CD4-positive, alpha-beta T cell (primary cell): ENCODE measurements at regions not wholly inside any gene's neighbourhood (a gene's known extent, or its start where the extent isn't known, plus 50 kb on each side); places are given as distances from the start of the nearest gene placed in this dataset.

Experiments
- ATAC-seq: fragments of 200-7000 bp; cut with Tn5 transposase; one replicate; pipeline ENCODE4 v1.10.0; 2022; ENCODE audit warnings: mild to moderate bottlenecking; ENCODE audit not compliant: poor library complexity
- CTCF ChIA-PET: fragments of 350-600 bp; sonication (Branson Sonifier 250); formaldehyde crosslinking; loops from one replicate; lab custom pipeline; 2021; ENCODE audit warnings: antibody characterized with exemption, inconsistent platforms; lab: Charles Lee
- POLR2A ChIA-PET: fragments of 350-600 bp; sonication (Branson Sonifier 250); formaldehyde crosslinking; loops from one replicate; lab custom pipeline; 2021; ENCODE audit warnings: antibody characterized with exemption, inconsistent platforms; lab: Charles Lee
- DNase-seq, 14 experiments: peaks; one replicate each; pipeline ENCODE4 v3.0.0-alpha.2; 2013 to 2020; ENCODE audit warnings: mixed read lengths in 2 of 14
- H3K27ac ChIP-seq, 2 donors: one replicate each; pipeline versions ENCODE4 v1.5.1 to v1.7.0; 2013; ENCODE audit warnings: low read length in 2 of 2, low read depth in 1 of 2, mild to moderate bottlenecking in 1 of 2
- H3K27me3 ChIP-seq, 2 experiments: 1 replicate in 1 of 2; 2 replicates in 1 of 2; pipeline versions ENCODE4 v1.6.1 to v1.7.0; 2013; ENCODE audit warnings: low read length in 2 of 2, control low read depth in 1 of 2, mild to moderate bottlenecking in 1 of 2, moderate library complexity in 1 of 2; ENCODE audit not compliant: insufficient read depth in 2 of 2, control insufficient read depth in 1 of 2
- H3K36me3 ChIP-seq: one replicate; pipeline ENCODE4 v1.6.1; 2013; ENCODE audit warnings: low read length, control low read depth; ENCODE audit not compliant: insufficient read depth
- H3K4me1 ChIP-seq: one replicate; pipeline ENCODE4 v1.6.1; 2013; ENCODE audit warnings: low read length, control low read depth; ENCODE audit not compliant: insufficient read depth
- H3K4me3 ChIP-seq: one replicate; pipeline ENCODE4 v1.5.1; 2013; ENCODE audit warnings: mild to moderate bottlenecking, low read length, moderate library complexity
- H3K9me3 ChIP-seq, 2 experiments: 1 replicate in 1 of 2; 2 replicates in 1 of 2; pipeline versions ENCODE4 v1.6.1 to v1.7.0; 2013; ENCODE audit warnings: low read length in 2 of 2, mild to moderate bottlenecking in 2 of 2, control low read depth in 1 of 2, moderate library complexity in 1 of 2; ENCODE audit not compliant: control insufficient read depth in 1 of 2, insufficient read depth in 1 of 2
- H3K27ac Mint-ChIP-seq: one replicate; pipeline ENCODE4 v1.8.0; 2020; ENCODE audit warnings: mixed read lengths
- H3K27me3 Mint-ChIP-seq: one replicate; pipeline ENCODE4 v1.8.0; 2021; ENCODE audit warnings: mixed read lengths
- H3K36me3 Mint-ChIP-seq: one replicate; pipeline ENCODE4 v1.8.0; 2021; ENCODE audit warnings: low read depth, mixed read lengths
- H3K4me1 Mint-ChIP-seq: one replicate; pipeline ENCODE4 v1.8.0; 2021; ENCODE audit warnings: low read depth, mixed read lengths
- H3K4me3 Mint-ChIP-seq: one replicate; pipeline ENCODE4 v1.8.0; 2020; ENCODE audit warnings: mild to moderate bottlenecking, mixed read lengths
- H3K9me3 Mint-ChIP-seq: one replicate; pipeline ENCODE4 v1.8.0; 2020; ENCODE audit warnings: mixed read lengths
- intact Hi-C, 2 experiments: fragments of 100-400 bp; cut with DNase I in 1 of 2; cut with micrococcal nuclease in 1 of 2; formaldehyde crosslinking; loops; one replicate each; pipeline versions ENCODE4 v1.15.1 to v1.9.0; 2023 to 2025; cut with DNase I, micrococcal nuclease
- TF ChIP-seq, protein P1 (sequence below): fragments of 200-600 bp; IDR thresholded peaks from one replicate; pipeline ENCODE4 v1.8.0; 2022; ENCODE audit warnings: antibody characterized with exemption, mild to moderate bottlenecking

DNA sequence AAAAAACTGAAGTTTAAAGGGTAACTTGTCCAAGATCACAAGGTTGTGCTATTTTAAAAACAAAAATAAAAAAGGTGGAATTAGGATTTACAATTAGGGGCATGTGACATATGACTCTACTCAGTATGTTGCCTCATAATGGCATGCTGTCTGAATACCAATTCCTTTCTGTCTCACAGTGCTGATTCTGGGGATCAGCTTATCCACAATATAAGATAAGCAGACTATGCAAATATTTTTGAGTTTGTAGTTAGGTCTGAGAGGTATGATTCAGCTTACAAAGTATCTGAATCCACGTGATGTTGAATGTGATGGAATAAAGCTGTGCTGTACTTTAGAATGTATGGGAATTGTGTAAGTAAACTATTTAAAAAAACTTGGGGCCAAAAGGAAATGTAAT lies 216.6 kb downstream of the HHIPL2 start:
- intact Hi-C loops, result no loop called here
- no peaks in the 10 kb centered on the region for H3K9me3 Mint-ChIP-seq
- H3K4me1 ChIP-seq, result no peaks in the 10 kb centered on the region
- no peak for DNase-seq
- H3K4me1 Mint-ChIP-seq, result peaks cover 5% of the 10 kb centered on the region
- no peak overlapping the region for H3K4me3 ChIP-seq
- no peaks in the 10 kb centered on the region for H3K27me3 ChIP-seq
- no peak overlapping the region for H3K4me3 Mint-ChIP-seq
- no peaks in the 10 kb centered on the region for H3K36me3 Mint-ChIP-seq
- TF ChIP-seq, protein P1, sequence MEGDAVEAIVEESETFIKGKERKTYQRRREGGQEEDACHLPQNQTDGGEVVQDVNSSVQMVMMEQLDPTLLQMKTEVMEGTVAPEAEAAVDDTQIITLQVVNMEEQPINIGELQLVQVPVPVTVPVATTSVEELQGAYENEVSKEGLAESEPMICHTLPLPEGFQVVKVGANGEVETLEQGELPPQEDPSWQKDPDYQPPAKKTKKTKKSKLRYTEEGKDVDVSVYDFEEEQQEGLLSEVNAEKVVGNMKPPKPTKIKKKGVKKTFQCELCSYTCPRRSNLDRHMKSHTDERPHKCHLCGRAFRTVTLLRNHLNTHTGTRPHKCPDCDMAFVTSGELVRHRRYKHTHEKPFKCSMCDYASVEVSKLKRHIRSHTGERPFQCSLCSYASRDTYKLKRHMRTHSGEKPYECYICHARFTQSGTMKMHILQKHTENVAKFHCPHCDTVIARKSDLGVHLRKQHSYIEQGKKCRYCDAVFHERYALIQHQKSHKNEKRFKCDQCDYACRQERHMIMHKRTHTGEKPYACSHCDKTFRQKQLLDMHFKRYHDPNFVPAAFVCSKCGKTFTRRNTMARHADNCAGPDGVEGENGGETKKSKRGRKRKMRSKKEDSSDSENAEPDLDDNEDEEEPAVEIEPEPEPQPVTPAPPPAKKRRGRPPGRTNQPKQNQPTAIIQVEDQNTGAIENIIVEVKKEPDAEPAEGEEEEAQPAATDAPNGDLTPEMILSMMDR, result no peak
- no peak for ATAC-seq
- no peaks in the 10 kb centered on the region for H3K27me3 Mint-ChIP-seq
- no peak overlapping the region for H3K27ac Mint-ChIP-seq
- no peak overlapping the region for H3K27ac ChIP-seq
- POLR2A ChIA-PET, result no interaction called here
- CTCF ChIA-PET, result no interaction called here
- no peaks in the 10 kb centered on the region for H3K9me3 ChIP-seq
- H3K36me3 ChIP-seq, result no peaks in the 10 kb centered on the region

DNA sequence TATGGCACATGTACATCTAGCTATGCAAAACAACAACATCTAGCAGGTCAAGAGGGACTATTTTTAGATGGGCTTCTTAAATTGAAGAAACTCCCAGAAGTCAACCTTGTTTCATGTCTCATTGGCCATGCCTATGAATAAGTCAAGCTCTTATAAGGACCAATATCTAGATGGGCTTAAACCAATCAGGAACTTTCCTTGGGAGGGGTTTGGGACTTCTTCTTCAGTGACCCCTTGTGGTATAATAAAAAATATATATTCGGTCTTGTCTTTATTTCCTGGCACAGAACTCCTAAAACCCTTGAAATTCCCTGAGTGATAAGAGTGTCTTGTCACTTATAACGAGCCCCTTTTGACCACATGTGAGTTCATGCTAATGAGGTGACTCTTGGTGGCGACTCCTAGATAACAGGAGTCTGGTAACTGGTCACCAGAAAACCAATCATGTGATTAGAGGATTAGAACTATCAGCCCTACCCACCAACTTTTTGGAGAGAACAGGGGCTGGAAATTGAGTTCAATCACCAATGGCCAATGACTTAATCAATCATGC lies 218.3 kb downstream of the HHIPL2 start:
- DNase-seq (no peak), ATAC-seq (no peak)
- intact Hi-C loops, result no loop called here
- TF ChIP-seq, protein P1, result no peak
- no peaks in the 10 kb centered on the region for H3K27me3 ChIP-seq
- H3K9me3 Mint-ChIP-seq, result no peaks in the 10 kb centered on the region
- no peaks in the 10 kb centered on the region for H3K36me3 ChIP-seq
- CTCF ChIA-PET, result no interaction called here
- no peak overlapping the region for H3K4me3 ChIP-seq
- POLR2A ChIA-PET, result no interaction called here
- H3K4me1 ChIP-seq, result no peaks in the 10 kb centered on the region
- no peaks in the 10 kb centered on the region for H3K27me3 Mint-ChIP-seq
- H3K27ac ChIP-seq, result no peak overlapping the region
- peaks cover 11% of the 10 kb centered on the region for H3K4me1 Mint-ChIP-seq
- H3K27ac Mint-ChIP-seq, result no peak overlapping the region
- H3K36me3 Mint-ChIP-seq, result no peaks in the 10 kb centered on the region
- H3K9me3 ChIP-seq, result no peaks in the 10 kb centered on the region
- H3K4me3 Mint-ChIP-seq, result no peak overlapping the region

DNA sequence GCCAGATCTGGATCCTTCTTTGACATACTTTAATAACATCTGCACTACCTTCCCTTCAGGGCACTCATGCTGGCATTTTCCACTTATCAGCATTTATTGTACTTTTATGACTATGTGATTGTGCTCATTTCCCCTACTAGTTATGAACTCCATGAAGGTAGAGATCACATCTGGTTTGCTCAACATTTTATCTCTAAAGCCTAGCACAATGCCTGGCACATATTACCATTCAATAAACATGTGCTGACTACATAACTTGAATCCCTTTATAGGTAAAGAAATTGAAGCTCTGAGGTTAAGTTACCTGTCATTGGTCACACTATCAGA lies 221.2 kb downstream of the HHIPL2 start:
- H3K27ac ChIP-seq, result no peak overlapping the region
- TF ChIP-seq, protein P1, result no peak
- CTCF ChIA-PET, result no interaction called here
- no peak overlapping the region for H3K27ac Mint-ChIP-seq
- no peak for DNase-seq
- POLR2A ChIA-PET, result no interaction called here
- H3K9me3 ChIP-seq, result no peaks in the 10 kb centered on the region
- no peaks in the 10 kb centered on the region for H3K36me3 ChIP-seq
- H3K27me3 Mint-ChIP-seq, result no peaks in the 10 kb centered on the region
- H3K4me3 ChIP-seq, result no peak overlapping the region
- no peaks in the 10 kb centered on the region for H3K4me1 ChIP-seq
- H3K4me1 Mint-ChIP-seq, result peaks cover 11% of the 10 kb centered on the region
- no peaks in the 10 kb centered on the region for H3K9me3 Mint-ChIP-seq
- no peaks in the 10 kb centered on the region for H3K36me3 Mint-ChIP-seq
- no peaks in the 10 kb centered on the region for H3K27me3 ChIP-seq
- intact Hi-C loops, result no loop called here
- no peak overlapping the region for H3K4me3 Mint-ChIP-seq
- no peak for ATAC-seq
